GM12878 (cell line): ENCODE measurements at regions not wholly inside any gene's neighbourhood (a gene's known extent, or its start where the extent isn't known, plus 50 kb on each side); places are given as distances from the start of the nearest gene placed in this dataset.

Experiments used
- ATAC-seq: fragments of 200-7000 bp; cut with Tn5 transposase; 3 replicates; pipeline ENCODE4 v1.9.1; 2020; ENCODE audit warnings: mild to moderate bottlenecking, moderate library complexity
- BruUV-seq: library from RNA; stranded (reverse); fragments of 400-500 nt; replicated peaks from 2 replicates; lab custom pipeline; 2021; lab: Mats Ljungman, UMichigan
- CTCF ChIA-PET: fragments of 300-600 bp; sonication (Branson Sonifier 250); formaldehyde crosslinking; extraction: SDS; loops from one replicate; lab custom pipeline; 2021; ENCODE audit warnings: inconsistent platforms; lab: Yijun Ruan, JAX
- POLR2A ChIA-PET: fragments of 350-600 bp; formaldehyde crosslinking; extraction: SDS; loops from one replicate; lab custom pipeline; 2021; ENCODE audit warnings: inconsistent platforms; lab: Charles Lee
- RAD21 ChIA-PET: fragments of 300-600 bp; sonication (Branson Sonifier 250); formaldehyde crosslinking; loops from one replicate; lab custom pipeline; 2023; ENCODE audit warnings: antibody characterized with exemption; ENCODE audit not compliant: unreplicated experiment; lab: Charles Lee
- SMC1A ChIA-PET: fragments of 300-600 bp; sonication (Branson Sonifier 250); formaldehyde crosslinking; loops from one replicate; lab custom pipeline; 2023; ENCODE audit not compliant: unreplicated experiment, uncharacterized antibody; lab: Charles Lee
- DNase-seq: peaks from one replicate; pipeline ENCODE4 v3.0.0-alpha.2; 2011; ENCODE audit warnings: low read depth, low spot score
- FAIRE-seq: peaks from 3 replicates; lab custom pipeline; 2011; peaks lifted over from hg19 to GRCh38; lab: Jason Lieb, UNC
- H2AFZ ChIP-seq: 2 replicates; pipeline ENCODE4 v1.6.0; 2011; ENCODE audit warnings: low read depth, low read length, control low read depth; ENCODE audit not compliant: control insufficient read depth
- H3K27ac ChIP-seq: 2 replicates; pipeline ENCODE4 v1.5.1; 2011; ENCODE audit warnings: control low read depth; ENCODE audit not compliant: control insufficient read depth, insufficient read depth
- H3K27me3 ChIP-seq, 2 experiments: replicated peaks in 1 of 2; 2 replicates each; pipeline versions ENCODE4 v1.6.0 to v1.6.1; 2011; ENCODE audit warnings: low read length in 1 of 2; ENCODE audit not compliant: control insufficient read depth in 2 of 2, insufficient read depth in 2 of 2
- H3K36me3 ChIP-seq, 2 experiments: 2 replicates each; pipeline ENCODE4 v1.5.1; 2011; ENCODE audit warnings: low read length in 1 of 2; ENCODE audit not compliant: control insufficient read depth in 2 of 2, insufficient read depth in 2 of 2
- H3K4me1 ChIP-seq: 2 replicates; pipeline ENCODE4 v1.6.1; 2011; ENCODE audit warnings: mild to moderate bottlenecking, low read length, moderate library complexity, mixed read lengths; ENCODE audit not compliant: control insufficient read depth, insufficient read depth
- H3K4me2 ChIP-seq: 2 replicates; pipeline ENCODE4 v1.6.0; 2011; ENCODE audit warnings: control low read depth; ENCODE audit not compliant: control insufficient read depth, insufficient read depth
- H3K4me3 ChIP-seq: fragments of 200-600 bp; sonication (generic); 2 replicates; pipeline ENCODE4 v1.5.1; 2016
- H3K79me2 ChIP-seq: 2 replicates; pipeline ENCODE4 v1.6.0; 2011; ENCODE audit warnings: low read length; ENCODE audit not compliant: control insufficient read depth, insufficient read depth
- H3K9ac ChIP-seq: 2 replicates; pipeline ENCODE4 v1.8.0; 2011; ENCODE audit warnings: low read length, control low read depth, mixed read lengths; ENCODE audit not compliant: control insufficient read depth, insufficient read depth
- H3K9me3 ChIP-seq: replicated peaks from 3 replicates; pipeline ENCODE4 v1.5.1; 2011; ENCODE audit warnings: mild to moderate bottlenecking, low read length; ENCODE audit not compliant: control insufficient read depth, insufficient read depth
- H4K20me1 ChIP-seq: 2 replicates; pipeline ENCODE4 v1.6.0; 2011; ENCODE audit not compliant: control insufficient read depth, insufficient read depth
- CBFB ChIP-seq: IDR thresholded peaks from 2 replicates; pipeline ENCODE4 v1.6.1; 2016; ENCODE audit warnings: antibody characterized with exemption, low read depth
- CHD2 ChIP-seq: IDR thresholded peaks from 2 replicates; pipeline ENCODE4 v1.6.1; 2011; ENCODE audit warnings: low read depth, low read length, improper control_type of control experiment, borderline replicate concordance
- DPF2 ChIP-seq: fragments of 450-650 bp; IDR thresholded peaks from 2 replicates; pipeline ENCODE4 v1.6.1; 2017; ENCODE audit warnings: mild to moderate bottlenecking
- ETV6 ChIP-seq, 2 experiments: fragments of 450-650 bp in 1 of 2; IDR thresholded peaks in 1 of 2; conservative IDR thresholded peaks in 1 of 2; 2 replicates each; pipeline ENCODE4 v1.6.1; 2014; ENCODE audit warnings: antibody characterized with exemption in 1 of 2, borderline replicate concordance in 1 of 2, low read depth in 1 of 2, mild to moderate bottlenecking in 1 of 2, moderate library complexity in 1 of 2
- NR2C1 ChIP-seq: fragments of 450-650 bp; IDR thresholded peaks from 2 replicates; pipeline ENCODE4 v1.6.1; 2017; ENCODE audit warnings: antibody characterized with exemption, mild to moderate bottlenecking, moderate library complexity
- NRF1 ChIP-seq: conservative IDR thresholded peaks from 2 replicates; pipeline ENCODE4 v1.6.1; 2011; ENCODE audit warnings: mild to moderate bottlenecking, low read depth, low read length, improper control_type of control experiment
- WGBS: methylation state at CpG from one replicate; pipeline ENCODE4 v1.1.6; 2016; ENCODE audit warnings: low lambda C conversion rate; ENCODE audit not compliant: insufficient replicate concordance, insufficient coverage; ENCODE audit errors: missing lambda C conversion rate; 5-methylcytosine and 5-hydroxymethylcytosine counted together
- in situ Hi-C: fragments of 300-500 bp; cut with MboI; formaldehyde crosslinking; loops from 9 replicates; pipeline ENCODE4 v1.14.3; 2018; ENCODE audit warnings: mixed read lengths
- intact Hi-C: fragments of 100-400 bp; cut with micrococcal nuclease; formaldehyde crosslinking; loops from one replicate; pipeline ENCODE4 v1.14.2; 2022; ENCODE audit not compliant: unreplicated experiment
- TF ChIP-seq, protein P1 (sequence below): fragments of 450-650 bp; IDR thresholded peaks from 2 replicates; pipeline ENCODE4 v1.6.1; 2017; ENCODE audit warnings: antibody characterized with exemption, mild to moderate bottlenecking, moderate library complexity
- TF ChIP-seq, protein P2 (sequence below): fragments of 450-650 bp; IDR thresholded peaks from 2 replicates; pipeline ENCODE4 v1.6.1; 2016; ENCODE audit warnings: mild to moderate bottlenecking, moderate library complexity, borderline replicate concordance
- TF ChIP-seq, protein P3 (sequence below): fragments of 450-650 bp; formaldehyde crosslinking; IDR thresholded peaks from 2 replicates; pipeline ENCODE4 v1.4.0; 2020; ENCODE audit warnings: mild to moderate bottlenecking, moderate library complexity

DNA sequence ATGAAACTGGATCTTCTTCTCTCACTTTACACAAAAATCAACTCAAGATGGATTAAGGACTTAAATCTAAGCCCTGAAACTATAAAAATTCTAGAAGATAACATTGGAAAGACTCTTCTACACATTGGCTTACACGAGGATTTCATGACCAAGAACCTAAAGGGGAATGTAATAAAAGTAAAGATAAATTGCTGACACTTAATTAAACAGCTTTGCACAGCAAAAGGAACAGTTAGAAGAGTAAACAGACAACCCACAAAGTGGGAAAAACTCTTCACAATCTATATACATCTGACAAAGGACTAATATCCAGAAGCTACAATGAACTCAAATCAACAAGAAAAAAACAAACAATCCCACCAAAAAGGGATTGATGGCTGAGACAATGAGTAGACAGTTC is 74.4 kb downstream of the BLTP3B start:
- H3K27me3 ChIP-seq, result no peaks in the 10 kb centered on the region
- peaks cover 0 to 2% of the 10 kb centered on the region in 2 experiments; a peak in 1 of 4 replicates for H3K36me3 ChIP-seq
- H3K4me2 ChIP-seq, result no peak overlapping the region
- TF ChIP-seq, protein P1, sequence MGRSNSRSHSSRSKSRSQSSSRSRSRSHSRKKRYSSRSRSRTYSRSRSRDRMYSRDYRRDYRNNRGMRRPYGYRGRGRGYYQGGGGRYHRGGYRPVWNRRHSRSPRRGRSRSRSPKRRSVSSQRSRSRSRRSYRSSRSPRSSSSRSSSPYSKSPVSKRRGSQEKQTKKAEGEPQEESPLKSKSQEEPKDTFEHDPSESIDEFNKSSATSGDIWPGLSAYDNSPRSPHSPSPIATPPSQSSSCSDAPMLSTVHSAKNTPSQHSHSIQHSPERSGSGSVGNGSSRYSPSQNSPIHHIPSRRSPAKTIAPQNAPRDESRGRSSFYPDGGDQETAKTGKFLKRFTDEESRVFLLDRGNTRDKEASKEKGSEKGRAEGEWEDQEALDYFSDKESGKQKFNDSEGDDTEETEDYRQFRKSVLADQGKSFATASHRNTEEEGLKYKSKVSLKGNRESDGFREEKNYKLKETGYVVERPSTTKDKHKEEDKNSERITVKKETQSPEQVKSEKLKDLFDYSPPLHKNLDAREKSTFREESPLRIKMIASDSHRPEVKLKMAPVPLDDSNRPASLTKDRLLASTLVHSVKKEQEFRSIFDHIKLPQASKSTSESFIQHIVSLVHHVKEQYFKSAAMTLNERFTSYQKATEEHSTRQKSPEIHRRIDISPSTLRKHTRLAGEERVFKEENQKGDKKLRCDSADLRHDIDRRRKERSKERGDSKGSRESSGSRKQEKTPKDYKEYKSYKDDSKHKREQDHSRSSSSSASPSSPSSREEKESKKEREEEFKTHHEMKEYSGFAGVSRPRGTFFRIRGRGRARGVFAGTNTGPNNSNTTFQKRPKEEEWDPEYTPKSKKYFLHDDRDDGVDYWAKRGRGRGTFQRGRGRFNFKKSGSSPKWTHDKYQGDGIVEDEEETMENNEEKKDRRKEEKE, result no peak
- TF ChIP-seq NRF1 (no peak), CHD2 (no peak), DPF2 (no peak), NR2C1 (no peak), CBFB (no peak), ETV6 (conservative IDR thresholded peaks at IDR 0.05 in 1 of 2, IDR thresholded peaks at IDR 0.05 in 1 of 2; ENCODE audit: borderline replicate concordance in 1 of 2, low read depth in 1 of 2) (no peak)
- TF ChIP-seq, protein P2, sequence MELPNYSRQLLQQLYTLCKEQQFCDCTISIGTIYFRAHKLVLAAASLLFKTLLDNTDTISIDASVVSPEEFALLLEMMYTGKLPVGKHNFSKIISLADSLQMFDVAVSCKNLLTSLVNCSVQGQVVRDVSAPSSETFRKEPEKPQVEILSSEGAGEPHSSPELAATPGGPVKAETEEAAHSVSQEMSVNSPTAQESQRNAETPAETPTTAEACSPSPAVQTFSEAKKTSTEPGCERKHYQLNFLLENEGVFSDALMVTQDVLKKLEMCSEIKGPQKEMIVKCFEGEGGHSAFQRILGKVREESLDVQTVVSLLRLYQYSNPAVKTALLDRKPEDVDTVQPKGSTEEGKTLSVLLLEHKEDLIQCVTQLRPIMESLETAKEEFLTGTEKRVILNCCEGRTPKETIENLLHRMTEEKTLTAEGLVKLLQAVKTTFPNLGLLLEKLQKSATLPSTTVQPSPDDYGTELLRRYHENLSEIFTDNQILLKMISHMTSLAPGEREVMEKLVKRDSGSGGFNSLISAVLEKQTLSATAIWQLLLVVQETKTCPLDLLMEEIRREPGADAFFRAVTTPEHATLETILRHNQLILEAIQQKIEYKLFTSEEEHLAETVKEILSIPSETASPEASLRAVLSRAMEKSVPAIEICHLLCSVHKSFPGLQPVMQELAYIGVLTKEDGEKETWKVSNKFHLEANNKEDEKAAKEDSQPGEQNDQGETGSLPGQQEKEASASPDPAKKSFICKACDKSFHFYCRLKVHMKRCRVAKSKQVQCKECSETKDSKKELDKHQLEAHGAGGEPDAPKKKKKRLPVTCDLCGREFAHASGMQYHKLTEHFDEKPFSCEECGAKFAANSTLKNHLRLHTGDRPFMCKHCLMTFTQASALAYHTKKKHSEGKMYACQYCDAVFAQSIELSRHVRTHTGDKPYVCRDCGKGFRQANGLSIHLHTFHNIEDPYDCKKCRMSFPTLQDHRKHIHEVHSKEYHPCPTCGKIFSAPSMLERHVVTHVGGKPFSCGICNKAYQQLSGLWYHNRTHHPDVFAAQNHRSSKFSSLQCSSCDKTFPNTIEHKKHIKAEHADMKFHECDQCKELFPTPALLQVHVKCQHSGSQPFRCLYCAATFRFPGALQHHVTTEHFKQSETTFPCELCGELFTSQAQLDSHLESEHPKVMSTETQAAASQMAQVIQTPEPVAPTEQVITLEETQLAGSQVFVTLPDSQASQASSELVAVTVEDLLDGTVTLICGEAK, result no peak
- TF ChIP-seq, protein P3, sequence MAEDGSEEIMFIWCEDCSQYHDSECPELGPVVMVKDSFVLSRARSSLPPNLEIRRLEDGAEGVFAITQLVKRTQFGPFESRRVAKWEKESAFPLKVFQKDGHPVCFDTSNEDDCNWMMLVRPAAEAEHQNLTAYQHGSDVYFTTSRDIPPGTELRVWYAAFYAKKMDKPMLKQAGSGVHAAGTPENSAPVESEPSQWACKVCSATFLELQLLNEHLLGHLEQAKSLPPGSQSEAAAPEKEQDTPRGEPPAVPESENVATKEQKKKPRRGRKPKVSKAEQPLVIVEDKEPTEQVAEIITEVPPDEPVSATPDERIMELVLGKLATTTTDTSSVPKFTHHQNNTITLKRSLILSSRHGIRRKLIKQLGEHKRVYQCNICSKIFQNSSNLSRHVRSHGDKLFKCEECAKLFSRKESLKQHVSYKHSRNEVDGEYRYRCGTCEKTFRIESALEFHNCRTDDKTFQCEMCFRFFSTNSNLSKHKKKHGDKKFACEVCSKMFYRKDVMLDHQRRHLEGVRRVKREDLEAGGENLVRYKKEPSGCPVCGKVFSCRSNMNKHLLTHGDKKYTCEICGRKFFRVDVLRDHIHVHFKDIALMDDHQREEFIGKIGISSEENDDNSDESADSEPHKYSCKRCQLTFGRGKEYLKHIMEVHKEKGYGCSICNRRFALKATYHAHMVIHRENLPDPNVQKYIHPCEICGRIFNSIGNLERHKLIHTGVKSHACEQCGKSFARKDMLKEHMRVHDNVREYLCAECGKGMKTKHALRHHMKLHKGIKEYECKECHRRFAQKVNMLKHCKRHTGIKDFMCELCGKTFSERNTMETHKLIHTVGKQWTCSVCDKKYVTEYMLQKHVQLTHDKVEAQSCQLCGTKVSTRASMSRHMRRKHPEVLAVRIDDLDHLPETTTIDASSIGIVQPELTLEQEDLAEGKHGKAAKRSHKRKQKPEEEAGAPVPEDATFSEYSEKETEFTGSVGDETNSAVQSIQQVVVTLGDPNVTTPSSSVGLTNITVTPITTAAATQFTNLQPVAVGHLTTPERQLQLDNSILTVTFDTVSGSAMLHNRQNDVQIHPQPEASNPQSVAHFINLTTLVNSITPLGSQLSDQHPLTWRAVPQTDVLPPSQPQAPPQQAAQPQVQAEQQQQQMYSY (CRISPR knock-in tag), result no peak
- TF ChIP-seq, all 136 proteins: peak for 0
- WGBS, result 100% methylated on average over 1 of the region's 1 CpG
- no peaks in the 10 kb centered on the region for H3K79me2 ChIP-seq
- intact Hi-C loops, result no loop called here
- DNase-seq (no peak), FAIRE-seq (no peak), ATAC-seq (no peak)
- no peaks in the 10 kb centered on the region for H4K20me1 ChIP-seq
- POLR2A ChIA-PET, result no interaction called here
- H2AFZ ChIP-seq, result no peak overlapping the region
- H3K27ac ChIP-seq, result no peak overlapping the region
- RAD21 ChIA-PET, result no interaction called here
- CTCF ChIA-PET, result no interaction called here
- H3K4me3 ChIP-seq, result no peak overlapping the region
- BruUV-seq, result no TSS peak
- SMC1A ChIA-PET, result interaction anchor here (2.0 kb wide), 1 partner anchor 11 kb away, joined by 5 read pairs; no protein-coding TSS in a partner anchor
- H3K9me3 ChIP-seq, result peaks cover 2% of the 10 kb centered on the region; the same call in 2 of the 3 replicates
- in situ Hi-C loops, result no loop called here
- no peak overlapping the region for H3K9ac ChIP-seq
- no peaks in the 10 kb centered on the region for H3K4me1 ChIP-seq
